HG02763 (cell line): ENCODE measurements at regions not wholly inside any gene's neighbourhood (a gene's known extent, or its start where the extent isn't known, plus 50 kb on each side); places are given as distances from the start of the nearest gene placed in this dataset.
"Not testable (repeated sequence)": the region's sequence is repeated elsewhere in the genome, so short reads cannot be mapped to it uniquely, and the experiment has no call there.

ENCODE experiments used
- ATAC-seq: cut with Tn5 transposase; IDR thresholded peaks from one replicate; pipeline ENCODE4 v1.9.1; 2021; ENCODE audit warnings: mild to moderate bottlenecking, moderate library complexity; ENCODE audit not compliant: unreplicated experiment

GRCh38 chr21:35622612-35623011 lies 437.7 kb downstream of the SETD4 start:
- no peak for ATAC-seq

- ATAC-seq, result no peak
Observed at GRCh38 chr21:35619184-35619583, 441.1 kb downstream of the SETD4 start.

- ATAC-seq, result no peak
Observed at GRCh38 chr21:35617491-35617890, 442.8 kb downstream of the SETD4 start.

- ATAC-seq, result no peak
Observed at GRCh38 chr21:35616090-35616489, 444.2 kb downstream of the SETD4 start.

- ATAC-seq, result no peak
Observed at GRCh38 chr21:35615325-35615724, 445.0 kb downstream of the SETD4 start.

GRCh38 chr21:35614396-35614921 lies 445.9 kb downstream of the SETD4 start:
- no peak for ATAC-seq

- no peak for ATAC-seq
Observed at GRCh38 chr21:35611708-35612132, 448.6 kb downstream of the SETD4 start.

GRCh38 chr21:35609263-35609662 lies 451.1 kb downstream of the SETD4 start:
- ATAC-seq, result no peak

GRCh38 chr21:35607406-35607805 lies 452.9 kb downstream of the SETD4 start:
- ATAC-seq, result no peak

GRCh38 chr21:35606578-35606977 lies 453.7 kb downstream of the SETD4 start:
- no peak for ATAC-seq

GRCh38 chr21:35606146-35606545 lies 454.2 kb downstream of the SETD4 start:
- no peak for ATAC-seq

GRCh38 chr21:35603494-35603893 lies 456.8 kb downstream of the SETD4 start:
- ATAC-seq, result no peak

- no peak for ATAC-seq
Observed at GRCh38 chr21:35602811-35603362, 457.4 kb downstream of the SETD4 start.

GRCh38 chr21:35601211-35601610 lies 459.1 kb downstream of the SETD4 start:
- no peak for ATAC-seq

- ATAC-seq, result no peak
Observed at GRCh38 chr21:35599164-35599563, 461.2 kb downstream of the SETD4 start.

GRCh38 chr21:35597750-35598339 lies 462.5 kb downstream of the SETD4 start:
- no peak for ATAC-seq

GRCh38 chr21:35594905-35595304 lies 465.4 kb downstream of the SETD4 start:
- no peak for ATAC-seq

- ATAC-seq, result no peak
Observed at GRCh38 chr21:35593000-35593502, 467.3 kb downstream of the SETD4 start.

- ATAC-seq, result not testable (repeated sequence)
Observed at GRCh38 chr21:35590284-35590683, 470.0 kb downstream of the SETD4 start.

GRCh38 chr21:35587841-35588380 lies 472.4 kb downstream of the SETD4 start:
- no peak for ATAC-seq

- ATAC-seq, result no peak
Observed at GRCh38 chr21:35586305-35586704, 474.0 kb downstream of the SETD4 start.

- ATAC-seq, result no peak
Observed at GRCh38 chr21:35585878-35586277, 474.4 kb downstream of the SETD4 start.
